Endometrium (tissue), 2 donors: ENCODE measurements at regions not wholly inside any gene's neighbourhood (a gene's known extent, or its start where the extent isn't known, plus 50 kb on each side); places are given as distances from the start of the nearest gene placed in this dataset.

Experiments used
- FAIRE-seq: peaks from 2 replicates; lab custom pipeline; 2012; peaks lifted over from hg19 to GRCh38; lab: Jason Lieb, UNC
- donor health status: control.
- donor health status: control.

- FAIRE-seq = no peak
These were observed 90.3 kb upstream of the SNTG2 start for GRCh38 chr2:860259-860855.

GRCh38 chr2:858646-859045 is 92.0 kb upstream of the SNTG2 start:
- no peak for FAIRE-seq

DNA sequence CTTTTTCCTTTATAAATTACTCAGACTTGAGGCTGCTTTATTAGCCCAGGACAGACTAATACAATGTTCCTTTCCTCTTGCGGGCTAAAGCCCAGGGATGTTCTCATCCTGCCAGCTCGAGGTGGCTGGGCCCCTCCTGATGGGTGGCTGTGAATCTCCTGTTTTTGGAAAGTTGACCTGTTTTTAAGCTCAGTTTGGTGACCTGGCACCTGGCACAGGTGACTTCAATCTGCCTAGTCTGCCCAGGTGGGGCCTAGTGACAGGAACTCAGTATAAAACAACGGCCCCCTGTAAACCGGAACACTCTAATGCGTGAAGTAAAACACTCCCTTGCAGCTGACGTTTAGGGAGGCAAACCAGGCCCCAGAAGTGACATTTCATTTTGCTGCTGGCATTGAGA is 92.7 kb upstream of the SNTG2 start:
- no peak for FAIRE-seq

DNA sequence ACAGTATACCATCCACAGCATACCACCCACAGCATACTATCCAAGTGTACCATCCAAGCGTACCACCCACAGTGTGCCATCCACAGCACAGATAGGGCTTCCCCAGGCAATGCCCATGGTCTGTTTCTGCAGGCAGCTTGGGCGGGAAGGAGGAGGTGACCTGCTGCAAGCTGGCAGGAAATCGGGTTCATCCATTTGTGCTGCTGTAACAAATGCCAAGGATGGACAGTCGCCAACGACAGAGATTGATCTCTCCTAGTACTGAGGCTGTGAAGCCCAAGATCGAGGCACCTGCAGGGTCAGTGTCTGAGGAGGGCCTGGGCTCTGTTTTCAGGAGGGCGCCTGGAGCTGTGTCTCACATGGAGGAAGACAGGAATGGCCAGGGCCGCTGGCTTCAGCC is 93.6 kb upstream of the SNTG2 start:
- no peak for FAIRE-seq

GRCh38 chr2:856456-856855 is 94.2 kb upstream of the SNTG2 start:
- FAIRE-seq = no peak

DNA sequence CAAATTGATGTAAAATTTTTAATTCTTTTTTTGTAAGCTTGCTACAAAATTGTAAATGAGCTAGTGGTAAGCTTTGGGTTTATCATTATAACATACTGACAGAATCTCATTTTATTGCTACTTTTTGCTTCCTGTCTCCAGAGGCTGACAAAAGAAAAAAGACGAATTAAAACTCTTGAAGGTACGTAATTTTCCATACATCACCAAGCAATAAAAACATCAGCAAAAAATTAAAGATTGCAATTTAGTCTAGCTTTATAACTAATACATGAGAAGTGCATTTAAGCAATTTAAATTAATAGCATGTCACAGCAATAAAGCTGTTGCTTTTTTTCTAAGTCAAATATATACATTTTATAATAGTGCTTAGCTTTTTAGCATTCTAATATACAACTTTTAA is 94.6 kb upstream of the SNTG2 start:
- FAIRE-seq = no peak

- no peak for FAIRE-seq
These were observed 95.5 kb upstream of the SNTG2 start for GRCh38 chr2:855177-855576.

DNA sequence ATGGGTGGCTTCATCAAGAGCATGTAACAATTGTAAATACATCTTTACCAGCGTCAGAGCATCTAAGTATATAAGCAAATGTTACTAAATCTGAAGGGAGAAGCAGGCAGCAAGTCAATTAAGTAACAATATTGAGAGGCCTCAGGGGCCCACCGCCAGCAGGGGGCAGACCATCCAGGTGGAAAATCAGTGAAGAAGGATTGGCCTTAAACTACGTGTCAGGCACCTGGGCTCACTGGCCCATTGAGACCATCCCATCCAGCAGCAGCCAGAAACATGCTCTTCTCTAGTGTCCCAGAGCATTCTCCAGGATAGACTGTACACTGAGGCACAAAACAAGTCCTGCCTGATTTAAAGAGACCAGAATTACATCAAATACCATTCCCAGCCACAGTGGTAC is 96.2 kb upstream of the SNTG2 start:
- FAIRE-seq = no peak

DNA sequence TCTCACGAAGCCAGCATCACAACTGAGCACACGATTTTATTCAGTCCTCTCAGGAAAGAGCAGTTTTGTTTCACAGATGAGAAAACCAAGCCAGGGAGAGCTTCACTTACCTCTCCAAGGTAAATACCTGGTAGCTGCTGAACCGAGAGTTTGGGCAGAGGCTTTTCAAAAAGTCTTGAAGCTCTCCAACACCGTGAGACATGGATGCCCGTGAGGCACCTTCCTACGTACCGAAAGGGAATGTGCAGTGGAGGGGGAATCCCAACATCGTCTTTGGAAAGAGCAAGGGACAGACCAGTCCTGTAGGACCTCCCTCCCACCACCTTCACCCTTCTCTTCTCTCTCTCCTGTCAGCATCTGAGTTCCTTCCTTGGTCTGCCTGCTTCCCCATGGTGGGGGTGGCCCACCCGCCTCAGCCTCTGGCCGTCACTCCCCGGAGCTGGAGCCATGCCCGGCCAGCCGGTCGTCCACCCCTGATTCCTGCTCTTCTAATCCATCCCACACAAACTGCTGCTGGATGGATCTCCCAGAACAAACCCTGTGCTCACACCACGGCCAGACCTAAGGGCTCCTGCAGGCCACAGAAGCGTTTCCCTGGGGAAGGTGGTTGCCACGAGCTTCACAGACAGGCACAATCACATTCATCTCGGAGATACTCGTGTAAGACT is 97.3 kb upstream of the SNTG2 start:
- FAIRE-seq = no peak

GRCh38 chr2:852168-852567 is 98.5 kb upstream of the SNTG2 start:
- no peak for FAIRE-seq

GRCh38 chr2:851680-852079 is 99.0 kb upstream of the SNTG2 start:
- no peak for FAIRE-seq

- FAIRE-seq = no peak
These were observed 99.6 kb upstream of the SNTG2 start for GRCh38 chr2:851078-851477.

- FAIRE-seq = no peak
These were observed 100.2 kb upstream of the SNTG2 start for GRCh38 chr2:850429-850828.

DNA sequence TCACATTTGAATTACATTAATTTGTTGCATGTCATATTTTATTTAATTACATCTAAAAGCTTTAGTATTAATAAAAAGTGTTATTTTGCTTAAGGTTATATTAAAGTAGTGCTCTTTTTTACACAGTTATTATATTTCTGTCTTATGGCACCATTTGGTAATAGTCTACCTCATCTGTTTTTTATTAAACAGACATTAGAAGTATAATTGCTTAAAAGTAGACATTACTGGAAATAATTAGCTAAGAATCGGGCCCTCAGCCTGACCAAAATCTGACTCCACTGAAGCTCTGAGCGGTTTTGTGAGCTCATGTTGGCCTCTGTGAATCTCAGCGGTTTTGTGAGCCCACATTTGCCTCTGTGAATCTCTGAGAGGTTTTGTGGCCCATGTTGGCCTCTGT is 102.5 kb upstream of the SNTG2 start:
- peak; percentile 81 for FAIRE-seq

- no peak for FAIRE-seq
These were observed 103.0 kb upstream of the SNTG2 start for GRCh38 chr2:847669-848068.

- no peak for FAIRE-seq
These were observed 105.9 kb upstream of the SNTG2 start for GRCh38 chr2:844715-845114.

DNA sequence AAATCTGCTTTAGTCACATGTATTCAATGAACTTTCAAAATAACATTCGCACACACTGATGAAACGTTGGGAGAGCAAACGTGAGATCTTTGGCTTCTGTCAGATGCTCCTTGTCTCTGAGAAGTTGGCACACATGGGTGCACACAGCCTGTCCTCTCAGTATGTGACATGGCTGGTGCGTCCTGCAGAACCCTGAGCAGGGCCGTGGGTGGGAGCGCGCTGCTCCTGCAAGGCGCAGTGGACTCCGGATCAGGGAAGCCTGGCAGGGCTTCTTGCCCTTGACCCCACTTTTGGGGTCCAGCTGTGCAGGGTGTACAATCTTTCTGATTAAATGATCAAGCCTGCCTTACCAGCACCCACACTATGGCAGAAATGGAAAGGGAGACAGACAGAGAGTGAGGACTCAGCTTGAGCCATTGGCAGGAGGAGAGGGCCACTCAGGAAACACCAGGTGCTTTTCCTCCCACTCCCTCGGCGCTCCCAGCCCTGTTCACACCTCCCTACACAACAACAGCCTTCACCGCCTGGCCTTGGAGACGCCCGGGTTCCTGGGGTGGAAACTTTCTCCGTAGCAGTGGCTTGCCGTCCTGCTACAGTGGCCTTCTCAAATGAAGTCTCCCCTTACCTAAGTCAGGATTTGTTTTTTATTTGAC is 108.4 kb upstream of the SNTG2 start:
- no peak for FAIRE-seq

DNA sequence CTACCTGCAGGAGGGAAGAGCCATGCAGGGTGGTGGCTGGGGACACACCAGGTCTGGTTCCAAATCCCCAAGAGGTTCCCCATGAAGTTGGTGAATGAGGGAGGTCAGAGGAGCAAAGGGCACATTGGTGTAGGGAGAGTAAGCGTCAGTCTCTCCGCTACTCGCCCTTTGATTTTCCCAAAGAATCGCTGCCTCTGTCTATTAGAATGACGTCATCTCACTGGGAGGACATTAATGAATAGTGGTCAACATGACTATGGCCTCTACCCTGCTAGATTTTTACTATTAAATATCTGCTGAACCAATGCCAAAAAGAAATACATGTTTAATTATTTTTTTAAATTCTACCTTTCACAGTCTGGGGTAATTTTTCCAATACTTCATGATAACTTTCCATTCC is 109.6 kb upstream of the SNTG2 start:
- no peak for FAIRE-seq

DNA sequence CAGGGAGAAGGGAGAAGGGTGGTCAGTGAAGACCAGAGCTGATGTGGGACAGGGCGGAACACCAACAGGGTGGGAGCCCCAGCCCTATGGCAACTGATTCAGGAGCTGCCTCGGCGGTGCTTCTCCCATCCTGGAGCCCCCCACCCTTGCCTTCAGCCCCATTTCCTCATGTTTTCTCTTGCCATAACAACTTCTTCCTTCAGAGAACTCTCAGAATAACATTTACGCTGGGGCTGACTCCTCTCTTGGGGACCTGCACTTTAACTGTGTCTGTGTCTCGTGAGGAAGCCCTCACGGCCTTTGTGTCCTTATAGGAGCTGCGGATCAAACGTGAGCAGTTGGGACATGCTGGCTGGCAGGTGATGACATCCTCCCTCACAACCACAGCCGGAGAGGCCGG is 116.4 kb upstream of the SNTG2 start:
- no peak for FAIRE-seq

DNA sequence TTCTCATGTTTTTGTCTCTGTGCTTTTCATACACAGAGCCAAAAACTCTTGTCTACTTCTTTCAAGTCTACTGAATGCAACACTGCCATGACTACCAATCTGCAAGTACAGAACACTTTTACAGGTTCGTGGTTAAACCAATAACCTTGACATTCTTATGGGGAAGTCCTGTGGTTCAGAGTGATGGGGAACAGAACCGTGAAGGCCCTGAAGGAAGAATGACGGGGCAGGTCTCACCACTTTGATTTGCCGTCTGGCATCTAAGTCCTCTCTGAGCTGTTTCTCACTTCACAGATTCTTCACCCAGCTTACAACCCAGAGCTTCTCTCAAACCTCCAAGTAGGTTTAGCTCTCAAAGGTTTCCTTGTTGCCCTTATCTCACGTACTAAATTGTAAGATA is 117.5 kb upstream of the SNTG2 start:
- no peak for FAIRE-seq

DNA sequence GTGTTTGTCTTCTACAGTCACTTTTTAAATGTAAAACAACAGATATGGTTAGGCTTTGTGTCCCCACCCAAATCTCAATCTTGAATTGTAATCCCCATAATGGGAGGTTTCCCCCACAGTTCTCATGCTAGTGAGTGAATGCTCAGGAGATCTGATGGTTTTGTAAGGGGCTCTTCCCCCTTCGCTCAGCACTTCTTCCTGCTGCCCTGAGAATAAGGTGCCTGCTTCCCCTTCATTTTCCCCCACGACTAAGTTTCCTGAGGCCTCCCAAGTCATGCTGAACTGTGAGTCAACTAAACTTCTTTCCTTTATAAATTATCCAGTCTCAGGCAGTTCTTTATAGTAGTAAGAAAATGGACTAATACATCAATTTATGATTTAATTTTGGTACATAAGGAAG is 118.0 kb upstream of the SNTG2 start:
- no peak for FAIRE-seq

GRCh38 chr2:831622-832021 is 119.0 kb upstream of the SNTG2 start:
- FAIRE-seq = no peak

DNA sequence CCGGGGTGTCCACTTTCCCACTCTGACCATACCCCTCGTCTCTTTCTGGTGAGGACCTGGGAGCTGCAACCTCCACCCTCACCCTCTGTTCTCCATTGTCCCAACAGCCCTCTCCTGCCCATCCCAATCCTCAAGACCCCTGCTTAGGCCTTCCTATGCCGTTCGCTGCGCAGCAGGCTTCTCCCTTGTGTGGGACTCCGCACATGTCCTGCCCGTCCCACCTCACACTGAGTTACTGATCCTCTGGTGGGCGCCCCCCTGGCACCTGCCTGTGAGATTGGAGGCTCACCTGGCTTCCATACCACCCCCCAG is 119.5 kb upstream of the SNTG2 start:
- FAIRE-seq = no peak
